Activated naive CD8-positive, alpha-beta T cell (primary cell): ENCODE measurements at regions not wholly inside any gene's neighbourhood (a gene's known extent, or its start where the extent isn't known, plus 50 kb on each side); places are given as distances from the start of the nearest gene placed in this dataset.
"Not testable (repeated sequence)": the region's sequence is repeated elsewhere in the genome, so short reads cannot be mapped to it uniquely, and the experiment has no call there.

Source experiments
- H3K27ac Mint-ChIP-seq: one replicate; pipeline ENCODE4 v1.8.0; 2021; ENCODE audit warnings: mixed read lengths
- H3K27me3 Mint-ChIP-seq: one replicate; pipeline ENCODE4 v1.8.0; 2021; ENCODE audit warnings: mixed read lengths
- H3K36me3 Mint-ChIP-seq: one replicate; pipeline ENCODE4 v1.8.0; 2021; ENCODE audit warnings: mixed read lengths
- H3K4me1 Mint-ChIP-seq: one replicate; pipeline ENCODE4 v1.8.0; 2021; ENCODE audit warnings: low read depth, mixed read lengths
- H3K4me3 Mint-ChIP-seq: one replicate; pipeline ENCODE4 v1.8.0; 2021; ENCODE audit warnings: mild to moderate bottlenecking, mixed read lengths
- H3K9me3 Mint-ChIP-seq: one replicate; pipeline ENCODE4 v1.8.0; 2021; ENCODE audit warnings: low read depth, mixed read lengths

DNA sequence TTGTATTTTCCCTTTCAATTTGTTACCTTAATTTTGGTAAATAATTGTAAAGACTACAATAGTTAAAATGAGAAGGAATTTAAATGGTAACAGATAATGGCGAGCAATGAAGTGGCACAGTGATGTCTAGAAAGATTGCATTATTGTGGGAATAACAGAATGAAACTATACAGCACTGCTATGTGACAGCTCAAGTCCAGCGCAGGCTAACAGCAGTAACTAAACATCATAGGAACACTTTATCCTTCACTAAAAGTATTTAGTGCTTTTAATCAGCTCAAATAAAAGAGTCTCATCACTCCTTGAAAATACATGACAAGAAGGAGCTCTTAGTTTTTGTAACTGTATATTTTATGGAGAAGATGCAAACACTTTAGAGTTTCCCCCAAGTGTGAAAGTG, 190.8 kb downstream of the TENT5A start:
- H3K27ac Mint-ChIP-seq, result no peak overlapping the region
- H3K27me3 Mint-ChIP-seq, result peaks cover 1% of the 10 kb centered on the region
- H3K4me1 Mint-ChIP-seq, result no peaks in the 10 kb centered on the region
- H3K36me3 Mint-ChIP-seq, result no peaks in the 10 kb centered on the region
- H3K4me3 Mint-ChIP-seq, result no peak overlapping the region
- H3K9me3 Mint-ChIP-seq, result no peaks in the 10 kb centered on the region

DNA sequence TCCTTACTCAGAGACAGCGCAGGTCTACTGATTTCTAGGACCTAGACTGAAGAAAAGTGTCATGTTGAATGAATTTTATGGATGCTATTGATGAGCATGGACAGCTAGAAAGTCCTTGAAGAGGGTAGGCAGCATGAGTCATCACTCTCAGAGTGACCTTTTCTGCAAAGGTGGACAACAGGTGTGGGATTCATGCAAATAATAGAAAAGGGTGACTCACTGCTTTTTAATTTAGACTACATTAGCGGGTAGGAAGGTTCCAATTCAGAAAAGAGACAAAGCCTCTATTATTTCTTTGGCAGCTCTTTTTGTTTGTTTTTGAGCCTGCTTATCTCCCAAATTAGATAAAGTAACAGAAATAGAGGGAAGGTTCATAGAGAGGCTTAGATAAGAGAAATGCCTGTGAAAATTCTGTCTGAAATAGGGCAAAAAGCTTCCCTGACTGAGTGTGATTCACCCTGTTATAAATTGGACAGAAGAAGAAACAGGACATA, 191.4 kb downstream of the TENT5A start:
- H3K9me3 Mint-ChIP-seq, result no peaks in the 10 kb centered on the region
- H3K27ac Mint-ChIP-seq, result no peak overlapping the region
- H3K36me3 Mint-ChIP-seq, result no peaks in the 10 kb centered on the region
- peaks cover 1% of the 10 kb centered on the region for H3K27me3 Mint-ChIP-seq
- no peak overlapping the region for H3K4me3 Mint-ChIP-seq
- H3K4me1 Mint-ChIP-seq, result no peaks in the 10 kb centered on the region

DNA sequence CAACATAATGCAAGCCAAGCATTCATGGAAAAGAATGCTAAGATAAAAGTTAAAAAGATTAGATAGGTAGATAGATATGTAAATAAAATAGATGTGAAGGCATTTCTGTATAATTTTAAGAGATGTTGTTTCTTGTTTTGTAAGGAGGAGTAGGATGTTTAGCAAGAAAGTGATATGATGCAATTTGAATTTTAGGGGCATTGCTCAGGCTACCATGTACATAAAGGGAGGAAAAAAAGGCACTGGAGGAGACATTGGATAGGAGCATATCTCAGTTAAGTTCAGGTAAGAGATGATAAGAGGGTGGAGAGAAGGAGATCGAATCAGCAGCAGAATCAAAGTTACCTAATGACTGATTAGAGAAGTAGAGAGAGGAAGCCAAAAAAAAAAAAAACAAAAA, 194.7 kb downstream of the TENT5A start:
- peaks cover 1% of the 10 kb centered on the region for H3K27me3 Mint-ChIP-seq
- H3K27ac Mint-ChIP-seq, result no peak overlapping the region
- H3K36me3 Mint-ChIP-seq, result no peaks in the 10 kb centered on the region

DNA sequence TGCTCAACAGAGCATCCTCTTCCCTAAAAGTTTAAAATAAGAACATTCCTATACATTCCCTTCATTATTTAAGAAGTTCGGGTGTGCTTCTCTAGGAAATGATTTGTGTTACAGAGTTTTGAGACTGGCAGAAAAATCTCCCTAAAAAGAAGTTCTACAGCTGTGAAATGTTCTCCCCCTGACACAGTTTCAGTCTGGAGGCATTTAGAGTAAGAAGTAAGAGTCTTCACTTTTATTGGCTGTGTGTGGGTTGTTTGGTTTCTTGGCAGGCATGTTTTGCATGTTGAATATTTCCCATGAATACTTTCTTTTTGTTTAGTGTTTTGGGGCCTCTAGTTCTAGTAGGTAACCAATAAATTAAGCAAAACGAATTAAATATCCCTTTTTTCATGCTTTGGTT, 195.9 kb downstream of the TENT5A start:
- Mint-ChIP-seq H3K27ac (no peak overlapping the region), H3K27me3 (peaks cover 1% of the 10 kb centered on the region), H3K4me3 (no peak overlapping the region), H3K36me3 (no peaks in the 10 kb centered on the region), H3K9me3 (no peaks in the 10 kb centered on the region), H3K4me1 (no peaks in the 10 kb centered on the region)

More for the DNA sequence above, 194.7 kb downstream of the TENT5A start:
- Mint-ChIP-seq H3K9me3 (no peaks in the 10 kb centered on the region), H3K4me1 (no peaks in the 10 kb centered on the region), H3K4me3 (no peak overlapping the region)

DNA sequence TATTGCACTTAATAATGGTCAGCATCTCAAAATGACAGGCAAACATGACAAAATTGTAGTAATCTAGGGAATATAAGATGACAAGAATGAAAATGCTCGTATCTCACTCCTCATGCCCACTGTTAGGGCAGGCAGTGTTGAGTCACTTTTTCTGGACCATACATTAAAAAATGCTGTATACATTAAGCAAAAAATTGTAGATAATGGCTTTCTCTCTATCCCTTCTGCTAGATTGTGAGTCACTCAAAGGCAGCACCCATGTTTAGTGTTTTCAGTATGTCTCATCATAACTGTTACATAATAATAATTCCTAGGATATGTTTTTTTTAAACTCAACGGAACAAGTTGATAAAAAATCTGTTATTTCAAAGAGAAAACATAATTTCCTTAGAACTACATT, 199.3 kb downstream of the TENT5A start:
- Mint-ChIP-seq H3K4me3 (no peak overlapping the region), H3K4me1 (no peaks in the 10 kb centered on the region), H3K27ac (no peak overlapping the region), H3K9me3 (no peaks in the 10 kb centered on the region), H3K27me3 (no peaks in the 10 kb centered on the region), H3K36me3 (no peaks in the 10 kb centered on the region)

DNA sequence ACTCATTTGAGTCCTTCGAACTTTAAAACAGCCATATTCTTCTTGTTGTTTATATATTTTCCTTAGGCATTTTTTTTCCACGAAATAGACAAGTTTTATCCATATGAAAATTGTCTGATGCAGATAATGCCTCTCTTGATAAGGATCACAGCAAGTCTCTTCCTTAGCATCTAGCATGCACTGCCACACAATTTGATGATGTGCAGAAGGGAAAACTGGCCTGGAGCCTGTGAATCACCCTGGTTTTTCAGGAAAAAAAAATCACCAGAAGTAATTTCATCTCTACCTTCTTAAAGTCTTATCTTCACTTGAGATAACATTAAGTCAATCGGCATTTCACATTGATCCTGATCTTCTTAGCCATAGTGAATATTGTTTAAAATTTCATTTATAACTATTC, 199.8 kb downstream of the TENT5A start:
- H3K4me3 Mint-ChIP-seq, result no peak overlapping the region
- H3K9me3 Mint-ChIP-seq, result no peaks in the 10 kb centered on the region
- H3K36me3 Mint-ChIP-seq, result no peaks in the 10 kb centered on the region
- no peaks in the 10 kb centered on the region for H3K4me1 Mint-ChIP-seq
- H3K27me3 Mint-ChIP-seq, result no peaks in the 10 kb centered on the region
- no peak overlapping the region for H3K27ac Mint-ChIP-seq

DNA sequence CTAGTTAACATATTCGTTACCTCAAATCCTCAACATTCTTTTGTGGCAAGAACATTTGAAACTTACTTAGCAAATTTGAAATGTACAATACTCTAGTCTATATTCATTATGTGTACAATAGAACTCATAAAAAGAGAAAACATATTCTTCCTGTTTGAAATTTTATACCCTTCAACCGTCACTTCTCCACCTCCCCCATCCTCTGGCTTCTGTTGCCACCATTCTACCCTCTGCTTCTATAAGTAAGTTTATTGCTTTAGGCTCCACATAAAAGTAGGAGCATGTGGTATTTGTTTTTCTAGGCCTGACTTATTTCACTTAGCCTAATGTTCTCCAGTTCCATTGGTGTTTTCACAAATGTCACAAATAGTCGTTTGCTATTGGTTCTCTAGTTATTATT, 205.3 kb downstream of the TENT5A start:
- Mint-ChIP-seq H3K4me1 (no peaks in the 10 kb centered on the region), H3K36me3 (no peaks in the 10 kb centered on the region), H3K4me3 (no peak overlapping the region), H3K27ac (no peak overlapping the region), H3K9me3 (no peaks in the 10 kb centered on the region), H3K27me3 (no peaks in the 10 kb centered on the region)

DNA sequence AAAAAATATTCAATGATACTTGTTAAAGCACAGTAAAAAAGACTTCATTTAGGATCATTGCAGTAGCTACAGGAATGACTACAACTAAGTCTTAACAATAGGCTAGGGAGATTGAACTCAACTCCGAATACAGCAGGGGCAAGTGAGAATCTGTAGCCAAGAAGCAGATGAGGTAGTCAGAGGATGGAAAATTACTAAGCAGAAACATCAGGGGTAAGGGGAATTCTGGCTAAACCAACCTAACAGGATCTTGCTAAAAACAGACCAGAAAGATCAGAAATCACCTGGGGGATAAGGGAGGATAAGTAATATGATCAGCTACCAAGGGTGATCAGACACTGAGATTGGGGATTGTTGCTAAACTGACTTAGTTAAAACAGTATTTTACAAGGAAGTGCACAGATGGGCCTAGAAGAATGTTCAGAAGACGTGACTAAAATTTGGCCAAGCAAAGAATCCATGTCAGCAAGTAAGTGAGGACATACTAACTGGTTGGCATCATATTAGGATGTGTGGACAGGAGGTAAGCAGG, 217.5 kb downstream of the TENT5A start:
- Mint-ChIP-seq H3K4me1 (no peaks in the 10 kb centered on the region), H3K4me3 (no peak overlapping the region), H3K9me3 (no peaks in the 10 kb centered on the region), H3K36me3 (no peaks in the 10 kb centered on the region), H3K27ac (no peak overlapping the region), H3K27me3 (no peaks in the 10 kb centered on the region)

DNA sequence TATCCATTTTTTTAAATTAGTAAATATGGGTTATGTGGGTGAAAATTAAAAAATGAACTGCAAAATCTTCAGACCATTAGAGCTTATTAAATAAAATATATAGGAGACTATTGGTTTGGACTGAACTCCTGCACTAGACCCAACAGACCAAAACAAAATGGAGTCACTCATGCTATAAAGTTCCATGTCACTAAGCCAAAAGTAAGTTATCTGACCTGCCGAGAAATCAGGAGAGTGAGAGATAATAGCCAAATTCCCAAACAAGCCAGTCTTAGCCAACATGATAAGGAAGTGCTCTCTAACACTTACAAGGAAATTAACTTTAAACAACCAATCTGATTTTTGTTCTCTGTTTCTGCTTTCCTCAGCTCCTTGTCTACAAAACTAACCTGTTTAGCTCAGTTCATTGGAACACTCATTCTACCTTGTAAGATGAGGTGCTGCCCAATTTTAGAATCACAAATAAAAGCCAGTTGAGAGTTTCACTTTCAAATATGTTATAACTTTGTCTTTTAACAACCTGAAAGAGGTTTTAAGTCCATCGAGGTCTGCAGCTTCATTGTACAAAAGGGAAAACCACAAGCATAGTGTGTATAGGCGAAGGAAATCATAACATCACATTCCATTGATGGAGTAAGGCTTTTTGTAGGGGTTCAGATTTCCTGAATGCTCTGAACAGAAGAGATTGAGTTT, 220.5 kb downstream of the TENT5A start:
- Mint-ChIP-seq H3K4me1 (no peaks in the 10 kb centered on the region), H3K36me3 (no peaks in the 10 kb centered on the region), H3K27ac (no peak overlapping the region), H3K27me3 (no peaks in the 10 kb centered on the region), H3K4me3 (no peak overlapping the region), H3K9me3 (no peaks in the 10 kb centered on the region)

DNA sequence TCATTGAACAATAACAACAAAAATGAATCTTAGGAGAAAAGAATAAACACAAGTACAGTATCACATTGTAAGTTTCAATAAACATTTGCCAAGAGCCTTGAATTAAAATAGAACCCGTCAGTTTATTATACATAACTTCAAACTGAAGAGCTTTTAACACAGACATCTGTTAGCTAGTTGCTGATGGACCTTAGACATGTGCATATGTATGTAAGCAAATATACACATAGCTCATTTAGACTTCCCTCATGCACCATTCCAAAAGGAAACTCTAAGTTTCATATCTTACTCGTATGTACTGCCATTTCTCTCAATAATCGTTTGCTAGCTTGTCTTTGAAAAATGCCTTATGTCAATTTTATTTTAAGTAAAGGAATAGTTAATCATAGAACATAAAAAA, 235.0 kb downstream of the TENT5A start:
- no peak overlapping the region for H3K4me3 Mint-ChIP-seq

DNA sequence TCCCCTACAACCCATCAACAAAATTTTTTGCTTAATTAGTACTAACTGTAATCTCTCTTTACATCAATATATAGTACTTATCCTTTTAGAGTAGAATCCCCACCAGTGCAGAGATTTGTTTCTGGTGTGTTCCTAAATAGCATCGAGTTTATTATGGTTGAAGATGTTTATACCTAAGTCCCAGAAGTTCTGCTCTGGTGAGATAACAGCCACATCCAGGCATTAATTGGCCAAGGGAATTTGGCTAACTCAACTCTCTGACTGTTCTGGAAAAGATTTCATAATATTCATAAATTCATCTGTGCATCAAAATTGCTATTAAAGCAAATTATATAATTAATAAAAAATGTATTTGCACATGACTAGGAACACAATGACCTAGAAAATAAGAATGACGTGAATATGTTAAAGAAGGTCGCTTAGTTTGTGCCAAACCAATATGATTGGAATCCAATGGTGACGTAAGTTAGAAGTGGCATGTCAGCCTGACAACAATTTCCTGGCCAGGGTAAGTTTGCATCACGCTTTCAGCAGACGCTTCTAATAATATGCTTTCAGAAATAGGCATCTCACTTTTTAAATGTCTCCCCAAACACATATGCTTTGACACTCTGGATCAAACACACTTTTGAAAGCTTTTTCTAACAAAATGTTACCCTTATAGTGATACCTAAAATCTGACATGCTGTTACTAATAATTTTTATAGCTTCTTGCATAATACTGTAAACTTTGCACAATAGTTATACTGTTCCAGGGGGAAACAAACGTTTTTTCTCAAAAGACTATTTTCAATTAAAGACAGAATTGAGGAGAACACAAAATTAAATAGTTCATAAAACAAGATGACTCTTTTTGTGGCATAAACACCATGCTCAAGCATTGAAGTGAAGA, 236.7 kb downstream of the TENT5A start:
- no peaks in the 10 kb centered on the region for H3K36me3 Mint-ChIP-seq
- no peaks in the 10 kb centered on the region for H3K4me1 Mint-ChIP-seq
- peaks cover 6% of the 10 kb centered on the region for H3K9me3 Mint-ChIP-seq
- H3K27me3 Mint-ChIP-seq, result no peaks in the 10 kb centered on the region
- no peak overlapping the region for H3K4me3 Mint-ChIP-seq
- no peak overlapping the region for H3K27ac Mint-ChIP-seq

More for the DNA sequence above, 235.0 kb downstream of the TENT5A start:
- Mint-ChIP-seq H3K4me1 (no peaks in the 10 kb centered on the region), H3K27me3 (no peaks in the 10 kb centered on the region), H3K9me3 (peaks cover 6% of the 10 kb centered on the region), H3K36me3 (no peaks in the 10 kb centered on the region), H3K27ac (no peak overlapping the region)

DNA sequence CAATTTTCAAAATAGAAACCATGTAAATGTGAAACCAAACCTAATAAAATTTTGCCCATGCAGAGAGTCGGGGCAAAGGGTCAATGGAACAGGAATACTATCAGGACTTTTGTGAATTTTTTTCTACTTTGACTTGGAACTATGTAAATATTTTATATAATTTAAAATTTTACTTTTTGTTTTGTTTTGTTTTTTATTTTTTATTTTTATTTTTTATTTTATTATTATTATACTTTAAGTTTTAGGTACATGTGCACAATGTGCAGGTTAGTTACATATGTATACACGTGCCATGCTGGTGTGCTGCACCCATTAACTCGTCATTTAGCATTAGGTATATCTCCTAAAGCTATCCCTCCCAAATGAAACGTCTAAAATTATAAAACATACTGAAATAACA, 238.3 kb downstream of the TENT5A start:
- not testable (repeated sequence) for H3K4me3 Mint-ChIP-seq, H3K27me3 Mint-ChIP-seq, H3K9me3 Mint-ChIP-seq, H3K36me3 Mint-ChIP-seq, H3K27ac Mint-ChIP-seq, H3K4me1 Mint-ChIP-seq

DNA sequence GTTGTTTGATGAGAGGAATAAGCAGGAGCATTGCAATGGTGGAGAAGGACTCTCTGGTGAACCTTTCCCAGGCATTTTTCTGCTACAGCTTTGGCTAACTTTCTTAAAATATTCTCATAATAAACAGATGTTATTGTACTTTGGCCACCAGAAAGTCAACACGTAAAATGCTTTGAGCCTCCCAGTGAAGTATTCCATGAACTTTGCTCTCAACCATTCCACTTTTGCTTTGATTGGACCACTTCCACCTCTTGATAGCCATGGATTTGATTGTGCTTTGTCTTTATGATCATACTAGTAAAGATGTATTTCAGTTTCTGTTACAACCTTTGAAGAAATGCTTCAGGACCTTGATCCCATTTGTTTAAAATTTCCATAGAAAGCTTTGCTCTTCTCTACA, 241.1 kb downstream of the TENT5A start:
- H3K27ac Mint-ChIP-seq, result no peak overlapping the region

DNA sequence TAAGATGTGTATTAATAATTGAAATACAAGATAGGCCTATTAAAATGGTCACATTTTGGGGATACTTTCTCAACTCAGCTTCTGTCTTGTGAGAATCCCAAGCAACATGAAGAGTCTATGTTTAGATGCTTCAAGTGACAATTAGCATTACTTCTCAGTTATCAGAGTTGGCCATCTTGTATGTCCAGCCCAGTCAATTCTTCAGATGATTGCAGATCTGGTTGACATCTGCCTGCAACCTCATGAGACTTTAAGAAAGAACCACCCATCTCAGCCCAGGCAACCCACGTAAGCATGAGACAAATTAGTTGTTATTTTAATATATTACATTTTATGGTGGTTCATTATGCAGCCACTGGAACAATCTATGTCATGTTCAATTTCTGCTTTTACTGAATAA, 256.5 kb downstream of the TENT5A start:
- Mint-ChIP-seq H3K27me3 (no peaks in the 10 kb centered on the region), H3K9me3 (peaks cover 13% of the 10 kb centered on the region), H3K4me3 (no peak overlapping the region), H3K4me1 (no peaks in the 10 kb centered on the region), H3K36me3 (no peaks in the 10 kb centered on the region), H3K27ac (no peak overlapping the region)

More for the DNA sequence above, 241.1 kb downstream of the TENT5A start:
- Mint-ChIP-seq H3K9me3 (peaks cover 3% of the 10 kb centered on the region), H3K4me3 (no peak overlapping the region), H3K4me1 (no peaks in the 10 kb centered on the region), H3K27me3 (no peaks in the 10 kb centered on the region), H3K36me3 (no peaks in the 10 kb centered on the region)

DNA sequence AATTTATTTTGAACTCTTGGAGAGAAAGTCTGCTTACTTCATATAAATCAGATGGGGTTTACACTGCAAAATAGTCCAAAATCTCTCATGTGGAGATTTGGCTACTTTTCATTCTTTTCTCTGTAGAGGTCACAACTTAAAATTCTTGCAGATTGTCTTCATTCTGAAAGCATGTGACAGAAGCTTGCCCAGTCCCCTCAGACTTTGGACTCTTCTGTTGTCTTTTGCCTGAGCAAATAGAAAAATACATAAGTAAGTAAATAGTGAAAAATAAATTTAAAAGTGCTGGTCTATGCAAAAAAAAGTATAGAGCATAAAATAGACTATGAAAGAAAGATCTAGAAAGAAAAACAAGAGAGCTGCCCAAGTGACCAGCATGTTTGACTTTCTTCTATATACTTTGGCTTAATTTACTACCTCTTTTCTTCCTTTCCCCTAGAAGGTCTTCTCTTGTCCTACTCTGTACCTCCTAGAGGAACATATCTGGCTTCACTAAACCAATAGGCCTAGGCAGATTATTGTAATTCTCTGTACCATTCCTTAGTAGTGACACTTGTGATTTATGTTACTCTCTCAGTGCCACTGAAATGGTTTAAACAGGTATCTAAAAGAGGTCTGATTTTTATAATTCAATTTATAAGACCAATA, 260.9 kb downstream of the TENT5A start:
- no peaks in the 10 kb centered on the region for H3K27me3 Mint-ChIP-seq
- no peaks in the 10 kb centered on the region for H3K9me3 Mint-ChIP-seq
- no peak overlapping the region for H3K4me3 Mint-ChIP-seq

More for the DNA sequence above, 260.9 kb downstream of the TENT5A start:
- no peaks in the 10 kb centered on the region for H3K36me3 Mint-ChIP-seq
- H3K27ac Mint-ChIP-seq, result no peak overlapping the region
- H3K4me1 Mint-ChIP-seq, result no peaks in the 10 kb centered on the region
